HEK293 (cell line): ENCODE measurements at regions not wholly inside any gene's neighbourhood (a gene's known extent, or its start where the extent isn't known, plus 50 kb on each side); places are given as distances from the start of the nearest gene placed in this dataset.

Source experiments
- CTCF ChIA-PET: fragments of 350-600 bp; formaldehyde crosslinking; extraction: SDS; loops from one replicate; lab custom pipeline; 2021; ENCODE audit warnings: antibody characterized with exemption; lab: Yijun Ruan, JAX
- POLR2A ChIA-PET: fragments of 300-600 bp; formaldehyde crosslinking; extraction: SDS; loops from one replicate; lab custom pipeline; 2020; ENCODE audit warnings: antibody characterized with exemption, inconsistent platforms; lab: Yijun Ruan, JAX
- H3K27ac ChIP-seq: fragments of 200-500 bp; sonication (Bioruptor generic); 2 replicates; pipeline ENCODE4 v1.5.1; 2014; ENCODE audit warnings: low read depth, low read length, control low read depth, inconsistent platforms; ENCODE audit errors: extremely low read depth
- H3K36me3 ChIP-seq, 2 experiments: fragments of 200-500 bp in 1 of 2; sonication (Bioruptor generic) in 1 of 2; 1 replicate in 1 of 2; 2 replicates in 1 of 2; pipeline ENCODE4 v1.5.1; 2014 to 2017; ENCODE audit warnings: inconsistent platforms in 2 of 2, low read length in 2 of 2; ENCODE audit not compliant: control insufficient read depth in 2 of 2, insufficient read depth in 1 of 2
- H3K4me1 ChIP-seq: fragments of 200-500 bp; sonication (Bioruptor generic); 2 replicates; pipeline ENCODE4 v1.5.1; 2014; ENCODE audit warnings: mild to moderate bottlenecking, low read length, inconsistent platforms; ENCODE audit not compliant: control insufficient read depth, insufficient read depth
- H3K4me3 ChIP-seq: 2 replicates; pipeline ENCODE4 v1.5.1; 2011; ENCODE audit warnings: low read depth, mild to moderate bottlenecking, control low read depth, low read length, moderate library complexity
- H3K9me3 ChIP-seq: fragments of 200-500 bp; sonication (Bioruptor generic); 2 replicates; pipeline ENCODE4 v1.5.1; 2014; ENCODE audit warnings: low read depth, low read length, inconsistent platforms; ENCODE audit not compliant: control insufficient read depth, insufficient read depth
- ELK4 ChIP-seq: IDR thresholded peaks from 2 replicates; pipeline ENCODE4 v1.6.1; 2011; ENCODE audit warnings: mild to moderate bottlenecking, low read depth, low read length, borderline replicate concordance
- KLF10 ChIP-seq: fragments of 450-650 bp; IDR thresholded peaks from 2 replicates; pipeline ENCODE4 v1.5.1; 2018; ENCODE audit warnings: missing biosample characterization, mild to moderate bottlenecking, missing genetic modification characterization
- KLF8 ChIP-seq: fragments of 450-650 bp; formaldehyde crosslinking; IDR thresholded peaks from 2 replicates; pipeline ENCODE4 v1.5.1; 2016; ENCODE audit warnings: missing biosample characterization, missing genetic modification characterization
- PATZ1 ChIP-seq: fragments of 450-650 bp; formaldehyde crosslinking; IDR thresholded peaks from 2 replicates; pipeline ENCODE4 v1.5.1; 2016; ENCODE audit warnings: missing biosample characterization, missing genetic modification characterization
- SETDB1 ChIP-seq: IDR thresholded peaks from one replicate; pipeline ENCODE4 v1.6.1; 2017; ENCODE audit warnings: mild to moderate bottlenecking, low read length, moderate library complexity, mixed read lengths; ENCODE audit not compliant: insufficient read length
- ZBTB20 ChIP-seq: fragments of 450-650 bp; formaldehyde crosslinking; IDR thresholded peaks from 2 replicates; pipeline ENCODE4 v1.5.1; 2016; ENCODE audit warnings: missing biosample characterization, missing genetic modification characterization
- ZNF133 ChIP-seq: fragments of 450-650 bp; formaldehyde crosslinking; IDR thresholded peaks from 2 replicates; pipeline ENCODE4 v1.5.1; 2016; ENCODE audit warnings: missing biosample characterization, missing genetic modification characterization
- ZNF146 ChIP-seq: fragments of 450-650 bp; formaldehyde crosslinking; IDR thresholded peaks from 2 replicates; pipeline ENCODE4 v1.5.1; 2016; ENCODE audit warnings: missing biosample characterization, missing genetic modification characterization
- ZNF157 ChIP-seq: fragments of 450-650 bp; formaldehyde crosslinking; IDR thresholded peaks from 2 replicates; pipeline ENCODE4 v1.5.1; 2016; ENCODE audit warnings: missing biosample characterization, missing genetic modification characterization
- ZNF16 ChIP-seq: fragments of 450-650 bp; formaldehyde crosslinking; IDR thresholded peaks from 2 replicates; pipeline ENCODE4 v1.5.1; 2016; ENCODE audit warnings: low read depth, missing biosample characterization, missing genetic modification characterization
- ZNF214 ChIP-seq: fragments of 450-650 bp; formaldehyde crosslinking; IDR thresholded peaks from 2 replicates; pipeline ENCODE4 v1.5.1; 2017; ENCODE audit warnings: missing biosample characterization, mild to moderate bottlenecking, missing genetic modification characterization, borderline replicate concordance
- ZNF302 ChIP-seq: fragments of 450-650 bp; formaldehyde crosslinking; IDR thresholded peaks from 2 replicates; pipeline ENCODE4 v1.5.1; 2016; ENCODE audit warnings: missing biosample characterization, missing genetic modification characterization, low read depth
- ZNF311 ChIP-seq: fragments of 450-650 bp; formaldehyde crosslinking; IDR thresholded peaks from 2 replicates; pipeline ENCODE4 v1.5.1; 2017; ENCODE audit warnings: missing biosample characterization, missing genetic modification characterization, borderline replicate concordance
- ZNF341 ChIP-seq: fragments of 450-650 bp; formaldehyde crosslinking; IDR thresholded peaks from 2 replicates; pipeline ENCODE4; 2016; ENCODE audit warnings: low read depth, missing biosample characterization, missing genetic modification characterization
- ZNF366 ChIP-seq: fragments of 450-650 bp; formaldehyde crosslinking; conservative IDR thresholded peaks from 2 replicates; pipeline ENCODE4 v1.5.1; 2016; ENCODE audit warnings: missing biosample characterization, missing genetic modification characterization
- ZNF449 ChIP-seq: fragments of 450-650 bp; formaldehyde crosslinking; IDR thresholded peaks from 2 replicates; pipeline ENCODE4 v1.5.1; 2017; ENCODE audit warnings: missing biosample characterization, mild to moderate bottlenecking, missing genetic modification characterization, moderate library complexity
- ZNF48 ChIP-seq: fragments of 450-650 bp; formaldehyde crosslinking; IDR thresholded peaks from 2 replicates; pipeline ENCODE4 v1.5.1; 2016; ENCODE audit warnings: missing biosample characterization, missing genetic modification characterization
- ZNF548 ChIP-seq: fragments of 450-650 bp; formaldehyde crosslinking; IDR thresholded peaks from 2 replicates; pipeline ENCODE4 v1.5.1; 2016; ENCODE audit warnings: missing biosample characterization, missing genetic modification characterization
- ZNF558 ChIP-seq: fragments of 450-650 bp; formaldehyde crosslinking; IDR thresholded peaks from 2 replicates; pipeline ENCODE4 v1.5.1; 2016; ENCODE audit warnings: missing biosample characterization, missing genetic modification characterization
- ZNF645 ChIP-seq: fragments of 450-650 bp; formaldehyde crosslinking; IDR thresholded peaks from 2 replicates; pipeline ENCODE4; 2016; ENCODE audit warnings: missing biosample characterization, missing genetic modification characterization
- ZNF777 ChIP-seq: fragments of 450-650 bp; formaldehyde crosslinking; IDR thresholded peaks from 2 replicates; pipeline ENCODE4 v1.5.1; 2017; ENCODE audit warnings: missing biosample characterization, missing genetic modification characterization, borderline replicate concordance
- ZNF791 ChIP-seq: fragments of 450-650 bp; formaldehyde crosslinking; IDR thresholded peaks from 2 replicates; pipeline ENCODE4 v1.5.1; 2016; ENCODE audit warnings: missing biosample characterization, missing genetic modification characterization
- ZSCAN4 ChIP-seq: fragments of 450-650 bp; formaldehyde crosslinking; IDR thresholded peaks from 2 replicates; pipeline ENCODE4 v1.5.1; 2017; ENCODE audit warnings: missing biosample characterization, missing genetic modification characterization

GRCh38 chr6:125354649-125355048 is 52.9 kb upstream of the HDDC2 start:
- H3K9me3 ChIP-seq, result no peaks in the 10 kb centered on the region
- ChIA-PET POLR2A (interaction anchor here (0.8 kb wide), 1 partner anchor 8 kb away, joined by 5 read pairs; no protein-coding TSS in a partner anchor), CTCF (interaction anchor here (0.7 kb wide), 3 partner anchors 14 to 1620 kb away, joined by 3 to 4 read pairs (median 3); no protein-coding TSS in a partner anchor)
- H3K4me3 ChIP-seq, result no peak overlapping the region
- no peaks in the 10 kb centered on the region for H3K36me3 ChIP-seq
- H3K4me1 ChIP-seq, result no peaks in the 10 kb centered on the region
- TF ChIP-seq KLF8 (tag by site-specific recombination) (no peak), ELK4 (no peak), ZNF157 (no peak), KLF10 (tag by site-specific recombination) (no peak), ZNF311 (tag by site-specific recombination) (no peak), ZNF791 (tag by site-specific recombination) (no peak), ZNF548 (tag by site-specific recombination) (no peak), ZSCAN4 (no peak), ZNF16 (tag by site-specific recombination) (no peak), ZNF48 (tag by site-specific recombination) (no peak), ZNF449 (no peak), ZNF558 (tag by site-specific recombination) (no peak)
- H3K27ac ChIP-seq, result no peak overlapping the region

GRCh38 chr6:125356884-125357283 is 55.1 kb upstream of the HDDC2 start:
- H3K4me3 ChIP-seq, result no peak overlapping the region
- ChIA-PET CTCF (interaction anchor here (0.8 to 1.4 kb wide), 3 partner anchors 9 to 43 kb away, joined by 3 to 5 read pairs (median 4); no protein-coding TSS in a partner anchor), POLR2A (no interaction called here)
- H3K36me3 ChIP-seq, result no peaks in the 10 kb centered on the region
- H3K9me3 ChIP-seq, result no peaks in the 10 kb centered on the region
- no peak overlapping the region for H3K27ac ChIP-seq
- no peaks in the 10 kb centered on the region; the same call in 1 of the 2 replicates for H3K4me1 ChIP-seq
- TF ChIP-seq ZBTB20 (no peak), ZNF302 (tag by site-specific recombination) (no peak), ZNF341 (tag by site-specific recombination) (no peak), ZNF777 (tag by site-specific recombination) (no peak), ZNF645 (tag by site-specific recombination) (no peak), ZNF214 (tag by site-specific recombination) (no peak), PATZ1 (tag by site-specific recombination) (no peak), SETDB1 (no peak), ZNF366 (tag by site-specific recombination) (no peak), ZNF146 (tag by site-specific recombination) (no peak), ZNF133 (tag by site-specific recombination) (no peak)
